HG03354 (cell line): ENCODE measurements at regions not wholly inside any gene's neighbourhood (a gene's known extent, or its start where the extent isn't known, plus 50 kb on each side); places are given as distances from the start of the nearest gene placed in this dataset.
"Not testable (repeated sequence)": the region's sequence is repeated elsewhere in the genome, so short reads cannot be mapped to it uniquely, and the experiment has no call there.

Experiments used
- ATAC-seq: cut with Tn5 transposase; IDR thresholded peaks from one replicate; pipeline ENCODE4 v1.9.1; 2021; ENCODE audit warnings: mild to moderate bottlenecking; ENCODE audit not compliant: unreplicated experiment, poor library complexity, severe bottlenecking

DNA sequence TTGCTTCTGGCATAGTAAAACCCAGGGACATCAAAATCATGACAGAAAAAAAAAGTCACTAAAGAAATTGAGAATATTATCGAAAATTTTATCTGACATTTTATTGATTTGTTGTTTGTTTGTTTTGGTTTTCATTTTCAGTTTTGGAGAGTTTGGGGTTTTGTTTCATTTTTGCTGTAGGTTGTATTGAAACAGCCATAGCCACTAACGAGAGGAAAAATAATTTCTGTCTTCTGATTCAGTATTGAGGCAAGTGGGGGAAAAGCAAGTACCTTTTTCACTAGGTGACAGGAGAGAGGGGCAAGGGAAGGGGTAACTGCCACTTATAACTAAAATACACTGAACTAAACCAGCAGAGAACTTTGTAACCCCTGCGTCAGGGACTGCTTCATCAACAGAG lies 392.8 kb upstream of the NDST3 start:
- ATAC-seq: no peak

DNA sequence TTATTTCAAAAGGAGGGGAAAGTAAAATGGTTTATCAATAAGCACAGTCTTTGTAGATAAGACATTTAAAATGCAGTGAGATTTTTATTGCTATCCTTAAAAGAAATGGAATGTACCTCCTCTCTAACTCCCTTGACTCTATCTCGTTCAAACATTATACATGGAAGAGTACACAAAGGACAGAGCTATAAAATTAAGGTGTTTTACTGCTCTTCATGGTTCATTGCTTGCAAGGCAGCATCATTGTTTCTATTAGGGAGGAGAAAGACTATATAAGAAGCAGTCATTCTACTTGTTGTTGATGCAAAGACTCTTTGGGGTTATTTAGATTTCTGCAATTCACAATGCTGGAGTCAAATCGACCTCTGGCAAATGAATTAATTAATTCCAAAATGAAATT lies 380.2 kb upstream of the NDST3 start:
- no peak for ATAC-seq

- no peak for ATAC-seq
Measured at GRCh38 chr4:117660668-117661067, 373.6 kb upstream of the NDST3 start.

DNA sequence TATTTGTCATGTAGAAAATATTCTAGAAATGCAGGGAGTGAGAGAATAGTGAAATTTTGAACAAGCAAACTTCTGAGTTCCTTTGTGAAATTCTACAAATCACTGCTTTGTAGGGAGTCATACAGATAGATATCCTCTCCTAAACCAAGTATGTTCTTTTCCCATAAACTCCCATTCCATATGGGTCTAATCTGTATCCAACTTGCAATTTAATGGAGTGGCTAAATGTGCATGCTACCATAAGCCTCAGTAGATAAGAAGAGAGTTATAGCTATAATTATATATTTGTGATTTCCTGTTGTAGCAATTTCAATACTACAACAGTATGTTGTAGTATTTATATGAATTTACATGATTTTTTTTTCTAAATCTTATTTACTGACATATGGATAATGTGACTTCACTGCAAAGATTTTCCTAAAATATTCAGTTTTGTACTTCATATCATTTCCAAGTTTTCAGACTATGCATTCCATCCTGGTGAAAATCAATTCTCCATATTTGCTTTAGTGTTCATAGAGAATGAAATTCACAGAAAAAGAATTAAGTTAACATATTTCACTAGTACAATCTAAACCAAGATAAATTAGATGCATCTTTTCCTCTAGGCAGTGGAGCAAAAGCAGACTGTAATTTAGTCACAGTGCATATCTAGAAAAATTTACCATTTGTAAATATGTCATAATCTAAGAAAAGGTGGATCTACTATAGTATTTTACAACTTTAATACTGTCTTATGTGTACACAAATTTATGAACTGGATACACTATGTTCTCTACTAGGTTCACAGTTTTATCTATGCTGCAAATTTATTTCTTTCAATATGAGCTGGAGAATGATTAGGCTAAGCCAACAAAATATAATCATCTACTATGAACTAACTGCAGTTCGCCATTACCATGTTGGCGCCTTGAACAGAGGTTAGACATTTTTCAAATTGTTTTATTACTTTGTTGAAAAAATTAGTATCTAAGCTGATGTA lies 372.9 kb upstream of the NDST3 start:
- ATAC-seq: no peak

DNA sequence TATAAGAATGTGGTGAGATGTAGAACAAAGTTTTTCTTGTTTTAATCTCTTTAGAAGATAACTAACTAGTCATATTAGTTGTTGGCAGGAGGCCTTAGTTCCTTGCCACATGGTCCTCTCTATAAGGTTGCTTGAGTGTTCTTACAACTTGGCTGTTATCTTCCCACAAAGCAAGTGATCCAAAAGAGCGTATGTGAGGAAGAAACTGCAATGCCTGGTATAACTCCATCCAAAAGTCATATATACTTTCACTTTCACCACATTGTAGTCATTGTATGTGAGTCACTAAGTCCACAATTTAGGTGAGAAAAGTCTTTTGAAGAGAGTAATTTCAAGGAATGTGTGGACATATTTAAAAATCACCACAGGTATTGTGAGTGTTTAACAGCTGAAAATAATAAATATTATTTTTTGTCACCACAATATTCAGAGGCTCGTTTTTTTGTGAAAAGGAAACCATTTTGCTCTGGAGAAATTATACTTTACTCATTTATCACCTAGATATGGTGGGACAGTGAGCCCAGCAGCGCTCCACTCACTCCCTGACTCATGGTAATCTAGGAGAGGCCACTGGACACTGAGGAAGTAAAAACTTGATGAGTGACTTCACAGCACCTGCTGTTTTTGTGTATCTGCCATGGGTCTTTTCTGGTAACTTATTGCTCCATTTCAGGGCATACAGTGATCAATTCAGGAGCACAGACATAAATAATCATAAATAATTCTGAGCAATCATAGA lies 369.4 kb upstream of the NDST3 start:
- no peak for ATAC-seq

GRCh38 chr4:117676153-117676552 lies 358.1 kb upstream of the NDST3 start:
- ATAC-seq: no peak

DNA sequence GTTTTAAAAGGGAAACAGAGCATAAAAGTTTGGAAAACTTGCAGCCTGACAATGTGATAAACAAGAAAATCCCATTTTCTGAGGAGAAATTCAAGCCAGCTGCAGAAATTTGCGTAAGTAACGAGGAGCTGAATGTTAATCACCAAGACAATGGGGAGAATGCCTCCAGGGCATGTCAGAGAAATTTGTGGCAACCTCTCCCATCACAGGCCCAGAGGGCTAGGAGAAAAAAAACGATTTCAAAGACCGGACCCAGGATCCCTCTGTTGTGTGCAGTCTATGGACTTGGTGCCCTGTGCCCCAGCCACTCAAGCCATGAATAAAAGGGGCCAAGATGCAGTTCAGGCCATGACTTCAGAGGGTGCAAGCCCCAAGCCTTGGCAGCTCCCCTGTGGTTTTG lies 355.4 kb upstream of the NDST3 start:
- no peak for ATAC-seq

- ATAC-seq: no peak
Measured at GRCh38 chr4:117691572-117692351, 342.5 kb upstream of the NDST3 start.

DNA sequence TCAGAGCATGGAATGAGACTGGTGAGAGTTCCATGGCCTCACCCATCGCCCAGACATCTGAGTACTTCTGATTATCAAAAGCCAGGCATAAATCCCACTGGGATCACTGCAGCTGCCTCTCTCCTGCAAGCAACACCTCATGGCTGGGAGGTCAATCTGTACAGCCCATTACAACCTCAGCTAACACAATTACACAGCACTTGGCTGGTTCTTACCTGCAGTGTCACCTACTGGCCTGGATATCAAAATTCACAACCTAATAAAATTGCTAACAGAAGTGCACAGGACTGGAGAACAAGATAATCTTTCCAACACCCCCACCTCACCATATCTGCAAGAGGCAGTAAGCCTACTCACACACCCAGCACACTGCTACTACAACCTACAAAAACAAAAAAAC lies 341.7 kb upstream of the NDST3 start:
- ATAC-seq: no peak

DNA sequence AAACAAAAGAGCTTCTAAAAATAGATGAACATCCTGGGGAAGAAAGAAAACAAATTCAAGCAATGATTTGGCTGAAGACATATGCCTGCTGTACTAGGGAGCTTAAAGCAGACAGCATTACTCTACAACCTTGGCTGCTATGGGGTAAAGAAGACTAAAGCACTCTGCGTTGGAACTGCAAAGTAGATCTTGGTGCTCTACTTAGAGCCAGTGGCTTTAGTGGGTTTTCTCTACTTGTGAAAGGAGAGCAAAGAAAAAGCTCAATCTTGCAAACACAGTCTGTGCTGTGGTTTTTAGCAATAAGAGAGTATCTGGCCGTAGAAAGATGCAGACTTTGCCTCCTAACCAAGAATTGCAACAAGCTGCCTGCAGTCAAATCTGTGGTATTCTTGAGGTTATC lies 334.7 kb upstream of the NDST3 start:
- no peak for ATAC-seq

DNA sequence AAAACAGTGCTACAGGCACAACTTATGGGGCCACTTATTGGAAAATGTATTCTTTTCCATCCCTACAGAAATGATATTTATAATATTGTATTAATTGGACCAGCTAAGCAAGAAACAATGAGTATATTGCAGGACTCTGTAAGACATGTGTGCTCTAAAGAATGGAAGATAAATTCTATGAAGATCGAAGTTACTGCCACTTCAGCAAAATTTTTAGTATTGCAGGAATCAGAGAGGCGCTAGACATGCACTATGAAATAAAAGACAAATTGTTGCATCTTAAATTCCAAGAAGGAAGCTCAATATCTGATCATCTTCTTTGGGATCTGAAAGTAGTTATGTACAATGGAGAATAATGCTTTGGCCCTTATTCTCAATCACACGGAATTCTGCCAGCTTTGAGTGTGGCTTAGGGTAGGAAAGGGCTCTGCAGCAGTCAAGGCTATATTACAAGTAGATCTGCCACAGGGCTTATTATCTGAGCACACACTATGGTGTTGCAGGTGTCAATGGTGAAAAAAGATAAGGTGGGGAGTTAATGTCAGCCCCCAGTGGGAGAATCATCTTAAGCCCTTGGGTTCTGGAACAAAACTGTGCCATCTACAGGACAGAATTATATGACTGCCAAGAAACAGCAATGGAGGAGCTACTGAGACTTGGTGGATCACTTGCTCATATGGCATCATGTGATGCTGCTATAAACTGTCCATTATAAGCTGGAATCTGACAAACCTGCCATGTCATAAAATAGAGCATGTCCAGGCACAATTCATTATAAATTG lies 334.0 kb upstream of the NDST3 start:
- peak; percentile 57 for ATAC-seq

- ATAC-seq: no peak
Measured at GRCh38 chr4:117702353-117702752, 331.9 kb upstream of the NDST3 start.

GRCh38 chr4:117704721-117705120 lies 329.6 kb upstream of the NDST3 start:
- ATAC-seq: no peak

DNA sequence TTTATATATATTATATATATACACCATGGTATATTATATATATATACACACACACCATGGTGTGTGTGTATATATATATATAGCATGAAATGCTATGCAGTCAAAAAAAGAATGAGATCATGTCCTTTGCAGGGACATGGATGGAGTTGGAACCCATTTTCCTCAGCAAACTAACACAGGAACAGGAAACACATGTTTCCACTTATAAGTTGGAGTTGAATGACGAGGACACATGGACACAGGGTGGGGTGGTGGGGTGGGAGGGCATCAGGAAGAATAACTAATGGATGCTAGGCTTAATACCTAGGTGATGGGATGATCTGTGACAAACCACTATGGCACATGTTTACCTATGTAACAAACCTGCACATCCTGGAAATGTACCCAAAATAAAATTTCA lies 293.6 kb upstream of the NDST3 start:
- no peak for ATAC-seq

DNA sequence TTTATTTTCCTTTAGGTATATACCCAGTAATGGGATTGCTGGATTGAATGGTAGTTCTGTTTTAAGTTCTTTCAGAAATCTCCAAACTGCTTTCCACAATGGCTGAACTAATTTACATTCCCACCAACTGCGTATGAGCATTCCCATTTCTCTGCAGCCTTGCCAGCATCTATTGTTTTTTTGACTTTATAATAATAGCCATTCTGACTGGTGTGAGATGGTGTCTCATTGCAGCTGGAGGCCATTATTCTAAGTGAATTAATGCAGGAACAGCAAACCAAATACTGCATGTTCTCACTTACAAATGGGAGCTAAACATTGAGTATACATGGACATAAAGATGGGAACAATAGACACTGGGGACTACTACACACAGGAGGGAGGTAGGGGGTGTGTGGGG lies 288.9 kb upstream of the NDST3 start:
- ATAC-seq: not testable (repeated sequence)

- no peak for ATAC-seq
Measured at GRCh38 chr4:117755438-117755837, 278.8 kb upstream of the NDST3 start.

DNA sequence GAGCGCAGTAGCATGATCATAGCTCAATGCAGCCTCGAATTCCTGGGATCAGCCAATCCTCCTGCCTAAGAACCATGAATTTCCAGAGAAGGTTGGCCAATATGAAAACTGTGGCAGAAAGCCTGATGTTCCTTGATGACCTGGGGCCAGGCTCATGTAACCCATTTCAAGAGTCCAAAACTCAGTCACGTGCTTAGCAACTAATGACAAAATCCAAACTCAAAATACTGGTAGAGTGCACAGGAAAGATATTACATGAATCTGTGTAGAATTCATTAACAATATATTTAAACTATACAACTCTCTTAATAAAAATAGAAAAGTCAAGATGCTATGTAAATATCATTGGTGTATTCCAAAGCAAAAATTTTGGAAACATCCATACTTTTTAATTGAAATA lies 265.7 kb upstream of the NDST3 start:
- ATAC-seq: no peak

DNA sequence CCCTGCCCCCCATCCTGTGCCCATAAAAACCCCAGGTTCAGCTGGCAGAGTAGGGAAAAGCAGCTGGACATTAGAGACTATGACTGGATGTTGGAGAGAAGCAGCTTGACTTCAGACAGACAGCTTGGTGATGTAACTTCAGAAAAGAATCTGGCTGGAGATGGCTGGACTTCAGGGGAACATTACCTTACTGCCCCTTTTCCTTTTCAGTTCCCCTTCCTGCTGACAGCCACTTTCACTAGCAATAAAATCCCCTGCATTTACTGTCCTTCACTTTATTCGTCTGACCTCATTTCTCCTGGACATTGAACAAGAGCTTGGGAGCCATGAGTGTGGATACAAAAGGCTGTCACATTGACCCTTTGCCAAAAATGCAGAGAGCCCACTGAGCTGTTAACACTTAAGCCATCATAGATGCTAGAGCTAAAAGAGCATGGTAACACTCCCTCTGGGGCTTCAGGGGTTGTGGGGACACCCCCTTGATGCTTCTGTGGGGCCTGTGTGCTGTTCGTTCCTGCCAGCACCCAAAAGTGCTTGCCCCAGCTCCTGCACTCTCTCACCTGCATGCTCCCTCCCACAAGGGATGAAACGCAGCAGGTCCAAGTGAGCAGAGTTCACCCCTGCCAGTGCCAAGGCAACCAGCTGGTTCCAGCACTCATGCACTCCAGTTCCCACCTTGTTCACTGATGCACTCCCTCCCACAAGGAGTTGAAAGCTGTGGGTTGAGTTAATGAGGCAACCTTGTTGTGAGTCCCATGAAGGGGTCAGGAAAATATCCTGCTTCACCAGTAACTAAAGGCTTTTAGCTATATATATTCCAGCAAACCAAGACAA lies 263.8 kb upstream of the NDST3 start:
- no peak for ATAC-seq
